ENCODE measurements at regions not wholly inside any gene's neighbourhood (a gene's known extent, or its start where the extent isn't known, plus 50 kb on each side); places are given as distances from the start of the nearest gene placed in this dataset.

DNA sequence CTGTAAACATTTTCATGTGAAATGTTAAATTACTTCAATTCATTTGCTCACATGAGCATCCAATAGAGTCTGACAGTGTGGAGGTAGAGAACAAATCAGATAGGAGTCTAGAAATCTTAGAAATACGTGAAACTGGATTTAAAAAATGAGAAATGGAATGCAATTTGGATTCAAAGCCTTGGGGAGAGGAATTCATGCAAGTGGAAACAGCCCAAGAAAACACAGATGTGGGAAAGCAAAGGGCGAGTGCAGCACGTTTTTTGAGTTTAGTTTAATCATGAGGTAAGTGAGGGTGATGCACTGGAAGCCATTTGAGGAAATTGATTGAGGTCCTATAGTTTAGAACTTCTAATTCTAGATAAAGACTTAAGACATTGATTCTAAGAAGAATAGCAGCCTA, 434.7 kb downstream of the C3orf38 start:
- no peak for DNase-seq (ENCODE audit: extremely low read depth, low read depth)

DNA sequence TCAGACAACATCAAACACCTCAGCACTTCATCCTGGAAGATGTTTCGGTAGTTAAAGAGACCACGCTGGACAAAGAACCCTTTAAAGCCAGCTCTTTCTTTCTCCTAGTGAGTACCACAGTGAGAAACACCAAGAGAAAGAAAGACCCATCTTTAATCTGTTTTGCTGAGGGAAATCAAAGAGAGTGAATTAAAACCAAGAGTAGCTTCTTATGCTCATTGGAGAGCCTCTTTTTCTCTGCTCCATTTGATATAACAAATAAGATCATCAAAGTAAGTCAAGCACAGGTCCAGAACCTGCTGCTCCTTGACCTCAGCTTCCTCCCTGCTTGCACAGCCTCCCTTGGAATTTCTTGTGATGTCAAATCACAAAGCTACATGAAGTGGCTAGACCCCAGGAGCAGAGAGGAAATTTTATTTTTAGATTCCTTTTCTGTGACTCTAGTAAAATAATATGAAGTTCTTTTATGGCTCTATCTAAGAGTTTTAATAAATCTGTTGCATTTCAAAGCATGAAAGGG, 436.4 kb downstream of the C3orf38 start:
- DNase-seq (ENCODE audit: extremely low read depth, low read depth) = no peak
- TF ChIP-seq, protein P1, sequence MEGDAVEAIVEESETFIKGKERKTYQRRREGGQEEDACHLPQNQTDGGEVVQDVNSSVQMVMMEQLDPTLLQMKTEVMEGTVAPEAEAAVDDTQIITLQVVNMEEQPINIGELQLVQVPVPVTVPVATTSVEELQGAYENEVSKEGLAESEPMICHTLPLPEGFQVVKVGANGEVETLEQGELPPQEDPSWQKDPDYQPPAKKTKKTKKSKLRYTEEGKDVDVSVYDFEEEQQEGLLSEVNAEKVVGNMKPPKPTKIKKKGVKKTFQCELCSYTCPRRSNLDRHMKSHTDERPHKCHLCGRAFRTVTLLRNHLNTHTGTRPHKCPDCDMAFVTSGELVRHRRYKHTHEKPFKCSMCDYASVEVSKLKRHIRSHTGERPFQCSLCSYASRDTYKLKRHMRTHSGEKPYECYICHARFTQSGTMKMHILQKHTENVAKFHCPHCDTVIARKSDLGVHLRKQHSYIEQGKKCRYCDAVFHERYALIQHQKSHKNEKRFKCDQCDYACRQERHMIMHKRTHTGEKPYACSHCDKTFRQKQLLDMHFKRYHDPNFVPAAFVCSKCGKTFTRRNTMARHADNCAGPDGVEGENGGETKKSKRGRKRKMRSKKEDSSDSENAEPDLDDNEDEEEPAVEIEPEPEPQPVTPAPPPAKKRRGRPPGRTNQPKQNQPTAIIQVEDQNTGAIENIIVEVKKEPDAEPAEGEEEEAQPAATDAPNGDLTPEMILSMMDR (IDR thresholded peaks at IDR 0.05; ENCODE audit: low read depth, low read length) = no peak

More for the DNA sequence above, 434.7 kb downstream of the C3orf38 start:
- TF ChIP-seq, protein P1 (IDR thresholded peaks at IDR 0.05; ENCODE audit: low read depth, low read length) = no peak

DNA sequence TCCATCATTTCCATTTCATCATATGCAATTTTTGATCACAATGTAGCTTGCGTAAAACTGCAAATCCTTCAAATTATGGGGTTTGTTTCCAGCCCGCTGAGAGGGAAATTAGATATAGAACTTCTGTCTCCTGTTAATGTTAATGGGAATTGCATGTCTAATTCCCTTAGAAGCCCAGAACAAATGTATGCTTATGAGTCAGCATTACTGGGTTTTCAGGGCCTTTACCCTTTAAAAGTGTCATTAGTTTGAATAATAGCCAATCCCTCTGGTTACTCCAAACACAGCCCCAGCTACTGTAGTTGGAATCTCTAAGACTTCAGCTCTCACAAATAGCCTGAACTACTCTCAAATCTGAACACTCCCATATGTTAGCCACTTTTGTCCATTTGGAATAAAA, 439.4 kb downstream of the C3orf38 start:
- DNase-seq (ENCODE audit: extremely low read depth, low read depth) = no peak
- TF ChIP-seq, protein P1 (IDR thresholded peaks at IDR 0.05; ENCODE audit: low read depth, low read length) = no peak

DNA sequence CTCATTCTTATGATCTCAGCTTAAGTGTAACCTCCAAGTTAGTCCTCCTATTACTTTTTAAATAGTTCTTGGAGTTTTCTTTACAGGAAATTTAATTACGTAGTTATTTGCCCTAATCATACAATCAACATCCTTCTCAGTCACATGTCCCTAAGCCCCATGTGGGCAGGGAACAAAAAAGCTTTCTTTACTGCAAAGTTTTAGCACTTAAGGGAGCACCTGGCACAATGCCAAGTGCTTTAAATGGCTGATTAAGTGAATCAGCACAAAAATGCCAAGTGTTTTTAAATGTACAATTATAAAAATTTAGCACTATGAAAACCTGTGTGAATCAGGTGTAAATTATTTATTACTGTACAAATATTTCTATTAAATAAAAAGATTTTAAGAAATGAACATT, 445.3 kb downstream of the C3orf38 start:
- no peak for DNase-seq (ENCODE audit: extremely low read depth, low read depth)
- TF ChIP-seq, protein P1 (IDR thresholded peaks at IDR 0.05; ENCODE audit: low read depth, low read length) = no peak

DNA sequence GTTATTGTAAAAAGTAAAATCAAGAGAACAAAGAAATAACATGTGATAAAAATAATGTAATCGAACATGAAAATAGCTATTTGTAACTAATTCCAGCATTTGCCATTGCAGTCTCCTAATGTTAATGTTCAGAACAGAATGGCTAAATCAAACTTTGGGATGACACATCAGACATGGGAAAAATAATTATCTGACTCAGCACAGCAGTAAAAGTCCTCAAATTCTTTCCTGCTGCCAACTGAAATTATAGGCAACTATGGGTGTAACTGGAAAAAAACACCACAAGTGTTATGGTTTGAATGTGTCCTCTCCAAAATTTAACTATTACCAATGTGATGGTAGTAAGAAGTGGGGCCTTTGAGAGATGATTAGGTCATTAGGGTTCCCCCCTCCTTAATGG, 446.7 kb downstream of the C3orf38 start:
- no peak for DNase-seq (ENCODE audit: extremely low read depth, low read depth)
- TF ChIP-seq, protein P1 (IDR thresholded peaks at IDR 0.05; ENCODE audit: low read depth, low read length) = no peak

DNA sequence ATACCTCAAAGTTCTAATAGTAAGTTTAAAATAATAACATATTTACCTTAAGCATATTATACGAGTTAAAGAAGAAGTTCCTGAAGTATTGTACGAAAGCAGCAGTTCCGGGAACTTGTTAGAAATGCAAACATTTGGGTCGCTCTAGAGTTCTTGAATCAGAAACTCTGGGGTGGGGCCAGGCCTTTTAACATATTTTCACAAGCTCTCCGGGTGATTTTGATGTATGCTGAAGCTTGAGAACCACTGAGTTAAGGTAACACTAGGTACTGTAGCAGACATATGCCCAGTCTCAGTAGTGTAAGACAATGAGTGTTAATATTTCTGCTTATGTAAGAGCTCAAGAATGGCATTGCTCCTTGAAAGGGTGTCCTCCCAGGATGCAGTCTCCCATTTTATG, 461.1 kb downstream of the C3orf38 start:
- DNase-seq (ENCODE audit: extremely low read depth, low read depth) = no peak
- TF ChIP-seq, protein P1 (IDR thresholded peaks at IDR 0.05; ENCODE audit: low read depth, low read length) = no peak

DNA sequence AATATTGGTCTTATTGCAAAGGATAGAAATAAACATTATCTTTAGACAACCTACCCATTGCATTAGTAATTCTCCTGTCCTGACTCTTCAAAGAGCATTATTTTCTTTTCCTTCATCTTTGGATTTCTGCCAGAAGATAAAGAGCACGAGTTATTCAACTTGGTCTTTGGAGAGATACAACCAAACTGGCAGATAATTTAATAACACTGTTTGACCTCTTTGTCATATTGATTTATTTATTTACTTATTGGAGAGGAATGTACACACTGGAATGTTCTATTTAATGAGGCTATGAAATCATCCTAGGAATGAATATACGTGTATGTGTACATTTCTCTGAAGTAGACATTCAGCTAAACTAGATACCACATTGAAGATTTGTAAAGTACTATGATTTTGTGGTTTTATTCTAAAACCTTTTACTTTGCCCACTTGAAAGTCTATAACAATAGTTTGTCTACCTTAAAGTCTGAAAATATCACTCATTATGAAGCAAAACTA, 462.1 kb downstream of the C3orf38 start:
- DNase-seq (ENCODE audit: extremely low read depth, low read depth) = no peak
- TF ChIP-seq, protein P1 (IDR thresholded peaks at IDR 0.05; ENCODE audit: low read depth, low read length) = no peak

All from AG09319 (cell line).